GM19395 (cell line): ENCODE measurements at regions not wholly inside any gene's neighbourhood (a gene's known extent, or its start where the extent isn't known, plus 50 kb on each side); places are given as distances from the start of the nearest gene placed in this dataset.
"Not testable (repeated sequence)": the region's sequence is repeated elsewhere in the genome, so short reads cannot be mapped to it uniquely, and the experiment has no call there.

Experiments
- ATAC-seq: cut with Tn5 transposase; IDR thresholded peaks from one replicate; pipeline ENCODE4 v1.9.1; 2021; ENCODE audit warnings: mild to moderate bottlenecking, moderate library complexity; ENCODE audit not compliant: unreplicated experiment

GRCh38 chr21:13935396-13936032, 275.2 kb downstream of the LIPI start:
- ATAC-seq: not testable (repeated sequence)

DNA sequence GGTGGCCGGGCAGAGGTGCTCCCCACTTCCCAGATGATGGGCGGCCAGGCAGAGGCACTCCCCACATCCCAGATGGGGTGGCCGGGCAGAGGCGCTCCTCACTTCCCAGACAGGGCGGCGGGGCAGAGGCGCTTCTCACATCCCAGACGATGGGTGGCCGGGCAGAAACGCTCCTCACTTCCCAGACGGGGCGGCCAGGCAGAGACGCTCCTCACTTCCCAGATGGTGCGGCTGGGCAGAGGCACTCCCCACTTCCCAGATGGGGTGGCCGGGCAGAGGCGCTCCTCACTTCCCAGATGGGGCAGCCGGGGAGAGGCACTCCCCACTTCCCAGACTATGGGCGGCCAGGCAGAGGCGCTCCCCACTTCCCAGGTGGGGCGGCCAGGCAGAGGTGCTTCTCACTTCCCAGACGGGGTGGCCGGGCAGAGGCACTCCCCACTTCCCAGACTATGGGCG, 275.8 kb downstream of the LIPI start:
- not testable (repeated sequence) for ATAC-seq

- ATAC-seq: not testable (repeated sequence)
Measured at GRCh38 chr21:13923175-13923574, 287.6 kb downstream of the LIPI start.

- ATAC-seq: not testable (repeated sequence)
Measured at GRCh38 chr21:13921455-13921854, 289.3 kb downstream of the LIPI start.

- ATAC-seq: not testable (repeated sequence)
Measured at GRCh38 chr21:13907385-13907784, 297.8 kb downstream of the POTED start.

DNA sequence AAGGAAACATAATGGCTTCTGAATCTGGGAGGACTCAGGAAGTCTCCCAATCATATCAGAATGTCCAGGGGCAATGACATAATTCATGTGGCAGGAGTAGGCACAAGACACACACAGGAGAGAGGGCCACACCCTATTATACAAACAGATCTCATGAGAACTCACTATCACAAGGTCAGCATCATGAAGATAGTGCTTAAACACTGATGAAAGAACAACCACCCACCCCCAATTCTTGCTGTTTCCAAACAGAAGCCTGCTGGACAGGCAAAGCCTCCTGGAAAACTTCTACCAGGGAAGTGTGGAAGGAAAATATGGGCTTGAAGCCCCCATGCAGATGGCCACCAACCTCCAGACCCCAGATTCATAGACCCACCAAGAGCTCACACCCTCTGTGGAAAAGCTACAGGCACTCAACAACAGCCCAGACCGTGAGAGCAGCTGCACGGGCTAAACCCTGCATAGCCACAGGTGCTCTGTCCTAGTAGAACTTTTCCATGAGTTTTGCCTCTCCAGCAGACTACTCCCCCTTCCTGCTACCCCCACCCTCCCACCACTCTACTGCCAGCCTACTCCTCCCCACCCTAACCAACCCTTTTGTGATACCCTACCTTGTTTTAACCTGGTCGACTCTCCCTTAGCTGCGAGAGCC, 287.1 kb downstream of the POTED start:
- ATAC-seq: not testable (repeated sequence)

DNA sequence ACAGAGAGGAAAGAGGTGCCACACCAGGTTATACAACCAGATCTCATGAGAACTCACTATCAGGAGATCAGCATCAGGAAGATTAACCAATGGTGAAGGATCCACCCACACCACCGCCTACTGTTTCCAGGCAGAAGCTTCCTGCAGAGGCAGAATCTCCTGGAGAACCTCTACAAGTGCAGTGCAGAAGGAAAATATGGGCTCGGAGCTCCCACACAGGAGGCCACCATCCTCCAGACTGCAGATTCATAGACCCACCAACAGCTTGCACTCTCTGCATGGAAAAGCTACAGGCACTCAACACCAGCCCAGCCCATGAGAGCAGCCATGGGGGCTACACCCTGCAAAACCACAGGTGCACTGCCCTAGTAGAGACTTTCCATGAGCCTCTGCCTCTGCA, 284.0 kb downstream of the POTED start:
- ATAC-seq: not testable (repeated sequence)

GRCh38 chr21:13893025-13893424, 283.4 kb downstream of the POTED start:
- not testable (repeated sequence) for ATAC-seq

GRCh38 chr21:13892146-13892751, 282.7 kb downstream of the POTED start:
- not testable (repeated sequence) for ATAC-seq

DNA sequence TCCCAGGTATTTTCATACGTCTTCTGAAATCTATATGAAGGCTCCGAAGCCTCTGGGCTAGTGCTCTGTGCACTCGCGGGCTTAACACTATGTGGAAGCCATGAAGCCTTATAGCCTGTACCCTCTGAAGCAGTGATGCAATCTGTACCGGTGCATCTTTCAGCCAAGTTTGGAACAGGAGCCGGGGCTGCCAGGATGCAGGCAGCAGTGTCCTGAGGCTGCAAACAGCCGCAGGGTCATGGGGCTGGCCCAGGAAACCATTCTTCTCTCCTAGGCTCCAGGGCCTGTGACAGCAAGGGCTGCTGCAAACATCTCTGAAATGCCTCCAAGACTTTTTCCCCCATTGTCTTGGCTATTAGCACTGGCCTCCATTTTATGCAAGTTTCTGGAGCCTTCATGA, 279.6 kb downstream of the POTED start:
- not testable (repeated sequence) for ATAC-seq

DNA sequence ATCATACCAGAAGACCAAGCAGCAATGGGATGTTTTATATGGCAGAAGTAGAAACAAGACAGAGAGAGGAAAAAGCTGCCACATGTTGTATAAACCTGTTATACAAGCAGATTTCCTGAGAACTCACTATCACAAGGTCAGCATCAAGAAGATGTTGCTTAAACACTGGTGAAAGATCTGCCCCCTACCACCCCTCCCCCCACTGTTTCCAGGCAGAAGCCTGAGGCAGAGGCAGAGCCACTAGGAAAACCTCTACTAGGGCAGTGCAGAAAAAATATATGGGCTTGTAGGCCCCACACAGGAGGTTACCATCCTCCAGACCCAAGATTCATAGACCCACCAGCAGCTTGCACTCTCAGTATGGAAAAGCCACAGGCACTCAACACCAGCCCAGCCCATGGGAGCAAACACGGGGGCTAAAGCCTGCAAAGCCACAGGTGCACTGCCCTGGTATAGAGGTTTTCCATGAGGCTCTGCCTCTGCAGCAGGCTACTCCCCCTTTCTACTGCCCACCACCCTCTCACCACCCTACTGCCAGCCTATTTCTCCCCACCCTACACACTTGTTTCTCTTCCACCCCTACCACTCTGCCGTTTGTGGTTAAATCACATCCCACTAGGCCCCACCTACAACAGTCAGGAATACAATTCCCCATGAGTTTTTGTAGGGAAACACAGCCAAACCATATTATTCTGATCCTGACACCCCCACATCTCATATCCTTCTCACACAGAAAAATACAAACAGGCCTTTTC, 274.2 kb downstream of the POTED start:
- not testable (repeated sequence) for ATAC-seq

- ATAC-seq: not testable (repeated sequence)
Measured at GRCh38 chr21:13877503-13877902, 267.9 kb downstream of the POTED start.

DNA sequence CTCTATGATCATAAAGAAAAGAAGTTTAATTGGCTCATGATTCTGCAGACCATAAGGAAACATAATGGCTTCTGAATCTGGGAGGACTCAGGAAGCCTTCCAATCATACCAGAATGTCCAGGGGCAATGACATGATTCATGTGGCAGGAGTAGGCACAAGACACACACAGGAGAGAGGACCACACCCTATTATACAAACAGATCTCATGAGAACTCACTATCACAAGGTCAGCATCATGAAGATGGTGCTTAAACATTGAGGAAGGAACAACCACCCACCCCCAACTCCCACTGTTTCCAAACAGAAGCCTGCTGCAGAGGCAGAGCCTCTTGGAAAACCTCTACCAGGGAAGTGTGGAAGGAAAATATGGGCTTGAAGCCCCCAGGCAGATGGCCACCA, 267.4 kb downstream of the POTED start:
- ATAC-seq: not testable (repeated sequence)

- not testable (repeated sequence) for ATAC-seq
Measured at GRCh38 chr21:13874001-13874400, 264.4 kb downstream of the POTED start.

DNA sequence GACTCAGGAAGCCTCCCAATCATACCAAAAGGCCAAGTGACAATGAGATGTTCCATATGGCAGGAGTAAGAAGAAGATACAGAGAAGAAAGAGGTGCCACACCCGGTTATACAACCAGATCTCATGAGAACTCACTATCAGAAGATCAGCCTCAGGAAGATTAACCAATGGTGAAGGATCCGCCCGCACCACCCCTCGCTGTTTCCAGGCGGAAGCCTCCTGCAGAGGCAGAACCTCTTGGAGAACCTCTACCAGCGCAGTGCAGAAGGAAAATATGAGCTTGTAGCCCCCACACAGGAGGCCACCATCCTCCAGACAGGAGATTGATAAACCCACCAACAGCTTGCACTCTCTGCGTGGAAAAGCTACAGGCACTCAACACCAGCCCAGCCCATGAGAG, 245.1 kb downstream of the POTED start:
- no peak for ATAC-seq

- ATAC-seq: not testable (repeated sequence)
Measured at GRCh38 chr21:13850808-13851207, 241.2 kb downstream of the POTED start.

GRCh38 chr21:13849489-13849888, 239.9 kb downstream of the POTED start:
- not testable (repeated sequence) for ATAC-seq

GRCh38 chr21:13846718-13847117, 237.1 kb downstream of the POTED start:
- ATAC-seq: not testable (repeated sequence)

GRCh38 chr21:13844574-13844973, 235.0 kb downstream of the POTED start:
- ATAC-seq: not testable (repeated sequence)

- ATAC-seq: not testable (repeated sequence)
Measured at GRCh38 chr21:13843081-13843480, 233.5 kb downstream of the POTED start.

DNA sequence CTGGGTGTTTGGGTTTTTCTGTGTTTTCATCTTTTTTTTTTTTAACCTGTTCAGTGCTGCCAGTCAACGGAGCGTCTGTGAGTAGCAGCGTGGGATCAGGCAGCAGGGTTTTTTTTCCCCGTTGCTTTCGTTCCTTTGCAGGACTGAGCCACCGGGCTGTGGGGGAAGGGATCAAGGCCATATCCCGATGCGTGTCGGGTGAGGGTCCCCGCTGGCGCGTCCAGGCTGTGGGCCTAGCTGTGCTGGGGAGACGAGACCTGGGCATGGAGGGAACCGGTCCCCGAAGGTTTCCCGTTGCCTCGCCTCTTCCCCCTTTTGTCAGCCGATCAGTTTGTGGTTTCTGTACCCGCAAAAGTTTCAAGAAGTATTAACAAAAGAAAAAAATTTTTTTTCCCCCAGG, 218.1 kb downstream of the POTED start:
- not testable (repeated sequence) for ATAC-seq
